ENCODE measurements at regions not wholly inside any gene's neighbourhood (a gene's known extent, or its start where the extent isn't known, plus 50 kb on each side); places are given as distances from the start of the nearest gene placed in this dataset.
"Not testable (repeated sequence)": the region's sequence is repeated elsewhere in the genome, so short reads cannot be mapped to it uniquely, and the experiment has no call there.

DNA sequence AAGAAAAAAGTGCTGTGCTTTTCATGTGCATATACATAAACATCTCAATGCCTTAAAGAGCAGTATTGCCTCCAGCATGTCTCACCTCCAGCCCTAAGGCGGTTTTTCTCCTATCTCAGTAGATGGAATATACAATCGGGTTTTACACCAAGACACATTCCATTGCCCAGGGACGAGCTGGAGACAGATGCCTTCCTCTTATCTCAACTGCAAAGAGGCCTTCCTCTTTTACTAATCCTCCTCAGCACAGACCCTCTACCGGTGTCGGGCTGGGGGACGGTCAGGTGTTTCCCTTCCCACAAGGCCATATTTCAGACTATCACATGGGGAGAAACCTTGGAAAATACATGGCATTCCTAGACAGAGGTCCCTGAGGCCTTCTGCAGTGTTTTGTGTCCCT lies 385.3 kb downstream of the AMY1C start:
- not testable (repeated sequence) for H3K9me3 ChIP-seq (ENCODE audit: control insufficient read depth, low read depth, low read length); H3K27ac ChIP-seq (ENCODE audit: low read length); H3K27me3 ChIP-seq (ENCODE audit: control insufficient read depth, insufficient read depth, low read length); H3K36me3 ChIP-seq (ENCODE audit: control insufficient read depth, insufficient read depth, low read length); H3K4me3 ChIP-seq (ENCODE audit: low read length); H3K4me1 ChIP-seq (ENCODE audit: control insufficient read depth, insufficient read depth, low read length); DNase-seq
- WGBS (ENCODE audit: insufficient coverage, low lambda C conversion rate), result 0% methylated on average over 1 of the region's 6 CpGs

DNA sequence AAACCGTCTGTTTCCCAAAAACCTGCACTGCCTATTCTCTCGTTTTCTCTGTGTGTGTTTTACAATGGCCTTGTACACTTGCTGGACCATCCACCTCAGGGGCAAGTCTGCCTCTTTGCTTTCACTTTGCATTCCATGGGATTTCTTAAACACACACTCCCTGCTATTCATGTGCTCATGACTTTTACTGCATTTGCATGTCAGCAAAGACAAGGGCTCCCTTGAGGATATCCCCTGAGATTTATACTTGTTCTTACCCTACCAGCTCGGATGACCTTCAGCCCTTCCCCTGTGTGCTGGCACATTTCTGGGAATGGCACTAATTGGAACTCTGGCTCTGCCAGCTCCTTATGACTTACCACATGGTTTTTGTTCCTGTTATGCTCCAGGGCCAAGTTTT lies 386.9 kb downstream of the AMY1C start:
- Histone ChIP-seq H3K4me1 (ENCODE audit: control insufficient read depth, insufficient read depth, low read length) (no peaks in the 10 kb centered on the region), H3K9me3 (ENCODE audit: control insufficient read depth, low read depth, low read length) (no peaks in the 10 kb centered on the region), H3K4me3 (ENCODE audit: low read length) (no peak overlapping the region), H3K27me3 (ENCODE audit: control insufficient read depth, insufficient read depth, low read length) (no peaks in the 10 kb centered on the region), H3K36me3 (ENCODE audit: control insufficient read depth, insufficient read depth, low read length) (no peaks in the 10 kb centered on the region), H3K27ac (ENCODE audit: low read length) (no peak overlapping the region)
- WGBS (ENCODE audit: insufficient coverage, low lambda C conversion rate), result 17% methylated on average over 2 of the region's 3 CpGs
- DNase-seq, result no peak

DNA sequence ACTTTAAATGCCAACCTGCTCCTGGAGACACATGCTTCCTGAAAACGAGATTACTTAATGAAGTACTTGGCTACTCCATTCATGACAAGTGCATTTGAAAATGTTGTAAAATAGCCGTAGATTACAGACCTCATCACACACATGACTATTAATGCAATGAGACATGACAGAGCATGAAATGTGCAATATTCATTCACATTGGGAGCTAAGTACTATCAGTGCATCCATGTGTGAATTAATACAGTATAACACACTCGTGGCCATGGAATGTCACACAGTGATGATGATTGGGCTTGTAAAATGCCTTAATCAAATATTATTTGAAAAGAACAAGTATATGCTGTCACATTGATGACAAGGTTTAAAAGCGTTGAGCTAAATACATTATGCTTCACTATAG lies 407.0 kb downstream of the AMY1C start:
- Histone ChIP-seq H3K9me3 (ENCODE audit: control insufficient read depth, low read depth, low read length) (peaks cover 6% of the 10 kb centered on the region), H3K27ac (ENCODE audit: low read length) (no peak overlapping the region), H3K4me3 (ENCODE audit: low read length) (no peak overlapping the region), H3K27me3 (ENCODE audit: control insufficient read depth, insufficient read depth, low read length) (no peaks in the 10 kb centered on the region), H3K36me3 (ENCODE audit: control insufficient read depth, insufficient read depth, low read length) (no peaks in the 10 kb centered on the region), H3K4me1 (ENCODE audit: control insufficient read depth, insufficient read depth, low read length) (no peaks in the 10 kb centered on the region)
- no peak for DNase-seq
- WGBS (ENCODE audit: insufficient coverage, low lambda C conversion rate), result no CpG with 5 or more reads among the region's 4 CpGs

GRCh38 chr1:104163912-104164476 lies 414.3 kb downstream of the AMY1C start:
- H3K9me3 ChIP-seq (ENCODE audit: control insufficient read depth, low read depth, low read length), result no peaks in the 10 kb centered on the region
- whole genome bisulfite sequencing (ENCODE audit: insufficient coverage, low lambda C conversion rate), result no CpG with 5 or more reads among the region's 3 CpGs

DNA sequence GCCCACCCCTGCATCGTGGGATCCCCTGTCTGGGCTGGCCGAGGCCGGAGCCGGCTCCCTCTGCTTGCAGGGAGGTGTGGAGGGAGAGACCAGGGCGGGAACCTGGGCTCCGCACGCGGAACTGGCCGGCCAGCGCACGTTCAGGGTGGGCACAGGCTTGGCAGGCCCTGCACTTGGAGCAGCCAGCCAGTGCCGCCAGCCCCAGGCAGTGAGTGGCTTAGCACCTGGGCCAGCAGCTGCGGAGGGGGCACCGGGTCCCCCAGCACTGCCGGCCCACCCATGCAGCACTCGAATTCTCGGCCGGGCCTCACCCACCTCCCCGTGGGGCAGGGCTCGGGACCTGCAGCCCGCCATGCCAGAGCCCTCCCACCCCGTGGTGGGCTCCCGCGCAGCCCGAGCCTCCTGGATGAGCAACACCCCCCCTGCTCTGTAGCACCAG lies 422.6 kb downstream of the AMY1C start:
- no peak overlapping the region for H3K4me3 ChIP-seq (ENCODE audit: low read length)
- H3K27me3 ChIP-seq (ENCODE audit: control insufficient read depth, insufficient read depth, low read length), result no peaks in the 10 kb centered on the region
- H3K4me1 ChIP-seq (ENCODE audit: control insufficient read depth, insufficient read depth, low read length), result no peaks in the 10 kb centered on the region
- H3K27ac ChIP-seq (ENCODE audit: low read length), result no peak overlapping the region
- peaks cover 7% of the 10 kb centered on the region for H3K9me3 ChIP-seq (ENCODE audit: control insufficient read depth, low read depth, low read length)
- no peak for DNase-seq
- no peaks in the 10 kb centered on the region for H3K36me3 ChIP-seq (ENCODE audit: control insufficient read depth, insufficient read depth, low read length)
- WGBS (ENCODE audit: insufficient coverage, low lambda C conversion rate), result no CpG with 5 or more reads among the region's 25 CpGs

More at GRCh38 chr1:104163912-104164476, 414.3 kb downstream of the AMY1C start:
- no peak for DNase-seq
- H3K27me3 ChIP-seq (ENCODE audit: control insufficient read depth, insufficient read depth, low read length), result no peaks in the 10 kb centered on the region
- no peaks in the 10 kb centered on the region for H3K4me1 ChIP-seq (ENCODE audit: control insufficient read depth, insufficient read depth, low read length)
- H3K4me3 ChIP-seq (ENCODE audit: low read length), result no peak overlapping the region
- H3K27ac ChIP-seq (ENCODE audit: low read length), result no peak overlapping the region
- no peaks in the 10 kb centered on the region for H3K36me3 ChIP-seq (ENCODE audit: control insufficient read depth, insufficient read depth, low read length)

DNA sequence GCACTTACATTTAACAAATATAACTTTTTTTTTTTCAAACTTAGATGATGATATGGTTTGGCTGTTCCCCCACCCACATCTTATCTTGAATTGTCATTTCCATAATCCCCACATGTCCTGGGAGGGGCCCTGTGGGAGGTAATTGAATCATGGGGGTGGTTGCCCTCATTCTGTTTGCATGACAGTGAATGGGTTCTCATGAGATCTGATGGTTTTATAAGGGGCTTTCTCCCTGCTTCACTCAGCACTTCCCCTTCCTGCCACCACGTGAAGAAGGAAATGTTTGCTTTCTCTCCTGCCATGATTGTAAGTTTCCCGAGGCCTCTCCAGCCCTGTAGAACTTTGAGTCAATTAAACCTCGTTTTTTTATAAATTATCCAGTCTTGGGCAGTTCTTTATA lies 432.6 kb downstream of the AMY1C start:
- WGBS (ENCODE audit: insufficient coverage, low lambda C conversion rate), result no CpG with 5 or more reads among the region's 3 CpGs
- no peaks in the 10 kb centered on the region for H3K36me3 ChIP-seq (ENCODE audit: control insufficient read depth, insufficient read depth, low read length)
- no peaks in the 10 kb centered on the region for H3K9me3 ChIP-seq (ENCODE audit: control insufficient read depth, low read depth, low read length)
- no peak for DNase-seq
- no peak overlapping the region for H3K27ac ChIP-seq (ENCODE audit: low read length)
- no peak overlapping the region for H3K4me3 ChIP-seq (ENCODE audit: low read length)
- no peaks in the 10 kb centered on the region for H3K4me1 ChIP-seq (ENCODE audit: control insufficient read depth, insufficient read depth, low read length)
- no peaks in the 10 kb centered on the region for H3K27me3 ChIP-seq (ENCODE audit: control insufficient read depth, insufficient read depth, low read length)

GRCh38 chr1:104189207-104189606 lies 439.5 kb downstream of the AMY1C start:
- Histone ChIP-seq H3K36me3 (ENCODE audit: control insufficient read depth, insufficient read depth, low read length) (no peaks in the 10 kb centered on the region), H3K27ac (ENCODE audit: low read length) (no peak overlapping the region), H3K4me1 (ENCODE audit: control insufficient read depth, insufficient read depth, low read length) (no peaks in the 10 kb centered on the region), H3K9me3 (ENCODE audit: control insufficient read depth, low read depth, low read length) (no peaks in the 10 kb centered on the region), H3K27me3 (ENCODE audit: control insufficient read depth, insufficient read depth, low read length) (no peaks in the 10 kb centered on the region), H3K4me3 (ENCODE audit: low read length) (no peak overlapping the region)
- DNase-seq, result no peak
- no CpG with 5 or more reads among the region's 1 CpG for WGBS (ENCODE audit: insufficient coverage, low lambda C conversion rate)

DNA sequence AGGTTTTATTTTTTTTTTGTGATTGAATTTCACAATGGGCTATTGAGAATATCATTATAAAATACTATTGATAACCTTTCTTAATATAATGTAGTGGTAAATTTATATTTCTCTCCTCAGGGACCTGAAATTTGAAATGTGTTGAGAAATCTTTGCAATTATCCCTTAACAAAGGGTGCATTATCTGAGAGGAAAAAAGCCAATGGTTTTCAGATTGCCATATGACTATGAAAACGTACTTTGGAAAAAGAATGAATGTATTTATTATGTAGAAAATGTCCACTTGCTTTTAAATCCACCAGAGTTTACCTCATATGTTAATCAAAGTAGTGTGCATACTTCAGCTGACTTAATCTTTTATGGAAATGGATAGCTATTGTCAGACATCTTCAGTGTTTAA lies 441.1 kb downstream of the AMY1C start:
- no peaks in the 10 kb centered on the region for H3K9me3 ChIP-seq (ENCODE audit: control insufficient read depth, low read depth, low read length)
- no peak overlapping the region for H3K4me3 ChIP-seq (ENCODE audit: low read length)
- DNase-seq, result no peak
- H3K27me3 ChIP-seq (ENCODE audit: control insufficient read depth, insufficient read depth, low read length), result no peaks in the 10 kb centered on the region
- 20% methylated on average over 1 of the region's 1 CpG for WGBS (ENCODE audit: insufficient coverage, low lambda C conversion rate)
- H3K4me1 ChIP-seq (ENCODE audit: control insufficient read depth, insufficient read depth, low read length), result no peaks in the 10 kb centered on the region
- no peaks in the 10 kb centered on the region for H3K36me3 ChIP-seq (ENCODE audit: control insufficient read depth, insufficient read depth, low read length)
- H3K27ac ChIP-seq (ENCODE audit: low read length), result no peak overlapping the region

GRCh38 chr1:104195395-104195794 lies 445.7 kb downstream of the AMY1C start:
- no peaks in the 10 kb centered on the region for H3K9me3 ChIP-seq (ENCODE audit: control insufficient read depth, low read depth, low read length)
- H3K27me3 ChIP-seq (ENCODE audit: control insufficient read depth, insufficient read depth, low read length), result no peaks in the 10 kb centered on the region
- peak in 1 of 2 donors; percentile 2 for DNase-seq
- H3K4me3 ChIP-seq (ENCODE audit: low read length), result no peak overlapping the region
- H3K4me1 ChIP-seq (ENCODE audit: control insufficient read depth, insufficient read depth, low read length), result no peaks in the 10 kb centered on the region
- H3K27ac ChIP-seq (ENCODE audit: low read length), result no peak overlapping the region
- H3K36me3 ChIP-seq (ENCODE audit: control insufficient read depth, insufficient read depth, low read length), result no peaks in the 10 kb centered on the region

- Histone ChIP-seq H3K27ac (ENCODE audit: low read length) (no peak overlapping the region), H3K9me3 (ENCODE audit: control insufficient read depth, low read depth, low read length) (no peaks in the 10 kb centered on the region), H3K4me1 (ENCODE audit: control insufficient read depth, insufficient read depth, low read length) (no peaks in the 10 kb centered on the region), H3K4me3 (ENCODE audit: low read length) (no peak overlapping the region), H3K27me3 (ENCODE audit: control insufficient read depth, insufficient read depth, low read length) (no peaks in the 10 kb centered on the region), H3K36me3 (ENCODE audit: control insufficient read depth, insufficient read depth, low read length) (no peaks in the 10 kb centered on the region)
- no peak for DNase-seq
Measured at GRCh38 chr1:104196136-104196535, 446.4 kb downstream of the AMY1C start.

GRCh38 chr1:104197516-104197915 lies 447.8 kb downstream of the AMY1C start:
- Histone ChIP-seq H3K4me3 (ENCODE audit: low read length) (no peak overlapping the region), H3K27me3 (ENCODE audit: control insufficient read depth, insufficient read depth, low read length) (no peaks in the 10 kb centered on the region), H3K4me1 (ENCODE audit: control insufficient read depth, insufficient read depth, low read length) (no peaks in the 10 kb centered on the region), H3K27ac (ENCODE audit: low read length) (no peak overlapping the region), H3K36me3 (ENCODE audit: control insufficient read depth, insufficient read depth, low read length) (no peaks in the 10 kb centered on the region), H3K9me3 (ENCODE audit: control insufficient read depth, low read depth, low read length) (no peaks in the 10 kb centered on the region)
- no peak for DNase-seq
- WGBS (ENCODE audit: insufficient coverage, low lambda C conversion rate), result 100% methylated on average over 1 of the region's 1 CpG

All from large intestine (tissue), 3 donors.